ENCODE measurements at regions not wholly inside any gene's neighbourhood (a gene's known extent, or its start where the extent isn't known, plus 50 kb on each side); places are given as distances from the start of the nearest gene placed in this dataset.

GRCh38 chr2:62307469-62308389 lies 111.8 kb downstream of the B3GNT2 start:
- H3K36me3 ChIP-seq (ENCODE audit: insufficient read depth, low read length), result no peaks in the 10 kb centered on the region
- peaks cover 19% of the 10 kb centered on the region; the same call in 1 of the 2 replicates for H3F3A ChIP-seq (ENCODE audit: low read depth)
- no peak for TF ChIP-seq EZH2phosphoT487 (IDR thresholded peaks at IDR 0.05; ENCODE audit: borderline replicate concordance)
- no peak for TF ChIP-seq CTCF (conservative IDR thresholded peaks at IDR 0.05; ENCODE audit: low read length)
- no peaks in the 10 kb centered on the region for H3K27me3 ChIP-seq (ENCODE audit: insufficient read depth, low read length, poor library complexity, severe bottlenecking)
- H4K20me1 ChIP-seq (ENCODE audit: insufficient read depth, low read length, poor library complexity, severe bottlenecking), result no peaks in the 10 kb centered on the region
- H3K9ac ChIP-seq (ENCODE audit: low read depth, low read length, poor library complexity, severe bottlenecking), result peak overlapping the region; percentile 66
- no peaks in the 10 kb centered on the region for H3K9me3 ChIP-seq (ENCODE audit: insufficient read depth, low read depth, low read length)
- H3K4me2 ChIP-seq (ENCODE audit: low read depth, low read length, poor library complexity, severe bottlenecking), result peak overlapping the region; percentile 87
- peak overlapping the region; percentile 47 for H3K4me3 ChIP-seq (ENCODE audit: low read length, poor library complexity, severe bottlenecking)
- no peaks in the 10 kb centered on the region for H3K9me2 ChIP-seq (replicated peaks; ENCODE audit: low read depth, low read length)
- H2AFZ ChIP-seq (ENCODE audit: low read length), result no peak overlapping the region
- H3K4me1 ChIP-seq (ENCODE audit: insufficient read depth, low read length, poor library complexity, severe bottlenecking), result peaks cover 90% of the 10 kb centered on the region
- peaks cover 46% of the 10 kb centered on the region; the same call in 1 of the 2 replicates for H3K79me2 ChIP-seq (ENCODE audit: insufficient read depth, low read length)

DNA sequence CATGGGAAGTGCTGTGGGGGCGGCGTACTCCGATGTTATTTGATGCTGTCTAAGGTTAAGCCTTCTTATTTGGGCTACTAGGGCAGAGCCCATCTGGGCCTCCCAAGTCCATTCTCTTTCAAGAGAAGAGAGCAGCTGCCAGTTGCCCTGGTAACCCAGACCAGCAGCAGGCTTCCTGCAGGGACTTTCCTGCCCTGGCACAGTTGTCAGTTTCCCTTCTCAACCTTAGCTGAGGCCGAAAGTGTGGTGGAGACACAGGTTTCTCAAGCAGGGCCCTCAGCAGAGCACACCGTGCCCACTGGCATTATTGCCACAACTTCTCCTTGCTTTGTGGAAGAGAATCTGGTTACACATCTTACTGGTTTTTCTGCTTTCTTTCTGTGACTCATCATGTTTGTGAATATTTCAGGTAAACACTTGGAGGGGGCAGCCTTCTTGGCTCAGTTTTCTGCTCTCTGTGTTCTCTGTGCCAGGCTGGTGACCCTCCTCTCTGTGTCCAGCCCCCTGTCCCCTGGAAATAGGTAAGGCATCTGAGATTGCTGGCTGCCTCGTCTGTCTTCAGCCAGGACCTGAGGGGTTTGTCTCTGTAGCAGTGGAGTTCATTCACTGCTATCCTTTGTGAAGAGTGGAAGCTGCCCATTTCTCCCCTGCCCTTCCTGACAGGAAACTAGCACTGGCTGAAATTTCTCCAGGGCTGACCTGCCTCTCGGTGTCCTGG lies 111.0 kb downstream of the B3GNT2 start:
- peaks cover 52% of the 10 kb centered on the region; the same call in 1 of the 2 replicates for H3K79me2 ChIP-seq (ENCODE audit: insufficient read depth, low read length)
- peak overlapping the region; percentile 66 for H3K9ac ChIP-seq (ENCODE audit: low read depth, low read length, poor library complexity, severe bottlenecking)
- no peaks in the 10 kb centered on the region for H4K20me1 ChIP-seq (ENCODE audit: insufficient read depth, low read length, poor library complexity, severe bottlenecking)
- peak overlapping the region; percentile 87 for H3K4me2 ChIP-seq (ENCODE audit: low read depth, low read length, poor library complexity, severe bottlenecking)
- no peaks in the 10 kb centered on the region for H3K36me3 ChIP-seq (ENCODE audit: insufficient read depth, low read length)
- H3K9me3 ChIP-seq (ENCODE audit: insufficient read depth, low read depth, low read length), result no peaks in the 10 kb centered on the region
- peak overlapping the region; percentile 47 for H3K4me3 ChIP-seq (ENCODE audit: low read length, poor library complexity, severe bottlenecking)
- H3F3A ChIP-seq (ENCODE audit: low read depth), result peaks cover 19% of the 10 kb centered on the region; the same call in 1 of the 2 replicates
- H2AFZ ChIP-seq (ENCODE audit: low read length), result no peak overlapping the region
- no peak for TF ChIP-seq EZH2phosphoT487 (IDR thresholded peaks at IDR 0.05; ENCODE audit: borderline replicate concordance)
- no peak for TF ChIP-seq CTCF (conservative IDR thresholded peaks at IDR 0.05; ENCODE audit: low read length)
- peaks cover 92% of the 10 kb centered on the region for H3K4me1 ChIP-seq (ENCODE audit: insufficient read depth, low read length, poor library complexity, severe bottlenecking)
- no peaks in the 10 kb centered on the region for H3K27me3 ChIP-seq (ENCODE audit: insufficient read depth, low read length, poor library complexity, severe bottlenecking)
- H3K9me2 ChIP-seq (replicated peaks; ENCODE audit: low read depth, low read length), result no peaks in the 10 kb centered on the region

GRCh38 chr2:62305421-62306176 lies 109.7 kb downstream of the B3GNT2 start:
- peaks cover 21% of the 10 kb centered on the region for H3F3A ChIP-seq (ENCODE audit: low read depth)
- peak overlapping the region; percentile 57 for H3K4me3 ChIP-seq (ENCODE audit: low read length, poor library complexity, severe bottlenecking)
- peak overlapping the region; percentile 87 for H3K4me2 ChIP-seq (ENCODE audit: low read depth, low read length, poor library complexity, severe bottlenecking)
- H3K4me1 ChIP-seq (ENCODE audit: insufficient read depth, low read length, poor library complexity, severe bottlenecking), result peaks cover 96% of the 10 kb centered on the region
- TF ChIP-seq CTCF (conservative IDR thresholded peaks at IDR 0.05; ENCODE audit: low read length) (no peak), EZH2phosphoT487 (IDR thresholded peaks at IDR 0.05; ENCODE audit: borderline replicate concordance) (no peak)
- peaks cover 47% of the 10 kb centered on the region; the same call in 1 of the 2 replicates for H3K79me2 ChIP-seq (ENCODE audit: insufficient read depth, low read length)
- no peaks in the 10 kb centered on the region for H3K36me3 ChIP-seq (ENCODE audit: insufficient read depth, low read length)
- H3K27me3 ChIP-seq (ENCODE audit: insufficient read depth, low read length, poor library complexity, severe bottlenecking), result no peaks in the 10 kb centered on the region
- H4K20me1 ChIP-seq (ENCODE audit: insufficient read depth, low read length, poor library complexity, severe bottlenecking), result no peaks in the 10 kb centered on the region
- no peaks in the 10 kb centered on the region for H3K9me3 ChIP-seq (ENCODE audit: insufficient read depth, low read depth, low read length)
- no peaks in the 10 kb centered on the region for H3K9me2 ChIP-seq (replicated peaks; ENCODE audit: low read depth, low read length)
- peak overlapping the region; percentile 66 for H3K9ac ChIP-seq (ENCODE audit: low read depth, low read length, poor library complexity, severe bottlenecking)
- H2AFZ ChIP-seq (ENCODE audit: low read length), result no peak overlapping the region

Data from Loucy (cell line).